Left kidney (tissue), 1 donor: ENCODE measurements at regions not wholly inside any gene's neighbourhood (a gene's known extent, or its start where the extent isn't known, plus 50 kb on each side); places are given as distances from the start of the nearest gene placed in this dataset.

Experiments
- DNase-seq: peaks from one replicate; pipeline ENCODE4 v3.0.0-alpha.2; 2013

DNA sequence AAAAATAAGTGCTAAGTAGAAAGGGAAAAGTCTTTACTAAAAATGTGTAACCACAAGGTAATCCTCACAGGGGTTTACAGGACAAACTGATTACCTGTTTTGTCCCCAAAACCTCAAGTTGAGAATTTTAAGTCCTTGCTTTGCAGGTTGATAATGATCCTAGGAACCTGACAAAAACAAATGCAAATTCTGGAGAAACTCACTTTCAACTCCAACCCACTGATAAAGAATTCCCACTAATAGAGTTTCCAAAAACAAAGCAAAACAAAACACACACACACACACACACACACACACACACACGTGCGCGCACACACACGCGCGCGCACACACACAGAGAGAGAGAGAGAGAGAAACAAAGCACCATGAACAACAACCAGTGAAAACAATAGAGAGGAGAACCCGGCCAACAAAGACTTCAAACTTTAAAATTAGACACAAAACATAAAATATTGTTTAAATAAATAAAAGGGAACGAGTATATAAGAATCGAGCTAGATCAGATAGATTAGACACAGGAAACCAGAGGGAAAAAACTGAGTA is 187.0 kb upstream of the FOXN3 start:
- DNase-seq, result no peak

DNA sequence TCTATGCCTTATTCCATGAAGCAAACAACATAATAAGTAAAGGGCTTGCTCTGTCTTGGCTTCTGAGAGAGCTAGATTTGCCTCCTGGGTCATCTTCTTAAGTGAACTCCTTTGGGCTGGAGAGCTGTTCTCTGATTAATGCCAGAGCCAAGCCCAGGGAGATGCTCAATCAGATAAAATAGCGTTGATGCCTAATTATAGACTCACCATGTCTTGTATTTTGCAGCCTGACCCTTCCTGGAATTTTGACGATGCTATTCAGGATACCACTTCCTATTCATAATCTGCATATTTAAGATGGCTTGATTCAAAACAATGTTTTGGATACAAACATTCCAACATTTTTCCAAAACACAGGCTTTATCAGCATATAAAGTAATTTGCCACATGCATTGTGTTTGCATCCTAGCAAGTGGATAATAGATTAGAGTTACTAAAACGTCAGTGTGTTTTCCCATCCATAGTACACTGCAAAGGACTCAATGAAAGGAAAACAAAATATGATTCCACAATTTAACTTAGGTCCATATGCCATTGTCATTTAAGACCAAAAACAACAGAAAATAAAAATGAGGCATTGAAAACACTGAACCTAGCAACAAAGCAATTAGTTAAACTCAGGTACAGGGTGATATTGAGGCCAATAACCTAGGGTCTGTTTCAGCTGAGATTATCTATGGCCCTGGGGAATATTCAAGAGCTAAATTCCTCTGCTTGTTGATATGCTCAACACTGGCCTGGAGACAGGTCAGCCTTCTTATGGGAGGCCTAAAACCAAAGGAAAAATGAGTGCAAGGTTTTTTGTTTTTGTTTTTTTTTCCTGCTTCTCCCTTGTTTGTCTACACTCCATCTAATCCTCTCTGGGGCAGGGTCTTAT is 184.2 kb upstream of the FOXN3 start:
- no peak for DNase-seq

DNA sequence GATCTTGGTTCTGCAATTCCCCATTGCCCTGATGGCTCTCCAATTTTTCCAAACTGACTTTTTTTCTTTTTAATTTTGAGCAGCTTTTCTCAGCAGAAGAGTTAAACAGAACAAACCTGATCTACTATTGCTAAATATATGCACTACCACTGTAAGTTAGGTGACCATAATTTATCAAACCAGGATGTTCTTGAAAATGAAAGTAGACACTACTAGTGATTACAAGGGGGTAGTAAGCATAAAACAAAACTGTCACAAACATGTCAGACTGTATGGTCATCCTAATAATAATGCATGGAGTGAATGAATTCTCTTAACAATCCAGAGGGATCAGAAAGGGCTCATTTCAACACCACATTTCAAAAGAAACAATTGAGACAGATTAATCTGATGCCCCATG is 183.0 kb upstream of the FOXN3 start:
- DNase-seq, result no peak

DNA sequence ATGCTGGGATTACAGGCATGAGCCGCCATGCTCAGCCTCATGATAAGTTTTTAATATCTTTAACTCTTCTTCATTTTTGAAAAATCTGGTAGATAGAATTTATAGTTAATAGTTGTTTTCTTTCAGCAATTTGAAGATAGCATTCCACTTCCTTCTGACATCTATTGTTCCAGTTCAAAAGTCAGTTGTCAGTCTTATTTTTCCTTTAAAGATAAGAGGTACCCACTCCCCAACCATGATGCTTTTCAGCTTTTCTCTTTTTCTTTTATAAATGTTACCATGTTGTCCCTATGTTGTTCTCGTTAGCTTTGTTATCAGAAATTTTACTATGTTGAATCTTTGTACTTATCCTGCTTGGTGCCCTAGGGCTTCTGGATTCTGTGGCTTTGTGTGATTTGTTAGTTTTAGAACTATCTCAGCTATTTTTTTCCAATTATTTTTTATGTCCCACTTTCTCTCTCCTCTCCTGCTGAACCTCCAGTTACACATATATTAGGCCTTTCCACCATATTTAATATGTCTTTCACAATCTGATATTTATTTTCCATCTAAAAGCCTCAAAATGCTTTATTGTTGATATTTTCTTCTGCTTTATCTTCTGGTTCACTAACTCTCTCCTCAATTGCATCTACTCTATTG is 181.6 kb upstream of the FOXN3 start:
- DNase-seq, result no peak

DNA sequence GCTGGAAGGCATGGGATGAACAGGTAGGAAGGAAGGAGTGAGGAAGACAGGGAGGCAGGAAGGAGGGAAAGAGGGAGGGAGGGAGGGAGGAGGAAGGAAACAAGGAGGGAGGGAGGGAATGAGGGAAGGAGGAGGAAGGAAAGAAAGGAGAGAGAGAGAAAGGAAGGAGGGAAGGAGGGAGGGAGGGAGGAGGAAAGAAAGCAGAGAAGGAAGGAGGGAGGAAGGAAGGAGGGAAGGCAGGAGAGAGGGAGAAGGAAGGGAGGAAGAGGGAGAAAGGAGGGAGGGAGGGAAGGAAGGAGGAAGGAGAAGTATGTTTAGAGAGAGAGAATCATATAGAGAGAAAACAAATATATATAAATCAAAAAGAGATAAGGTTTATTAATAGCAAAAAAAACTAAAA is 175.9 kb upstream of the FOXN3 start:
- DNase-seq, result no peak

DNA sequence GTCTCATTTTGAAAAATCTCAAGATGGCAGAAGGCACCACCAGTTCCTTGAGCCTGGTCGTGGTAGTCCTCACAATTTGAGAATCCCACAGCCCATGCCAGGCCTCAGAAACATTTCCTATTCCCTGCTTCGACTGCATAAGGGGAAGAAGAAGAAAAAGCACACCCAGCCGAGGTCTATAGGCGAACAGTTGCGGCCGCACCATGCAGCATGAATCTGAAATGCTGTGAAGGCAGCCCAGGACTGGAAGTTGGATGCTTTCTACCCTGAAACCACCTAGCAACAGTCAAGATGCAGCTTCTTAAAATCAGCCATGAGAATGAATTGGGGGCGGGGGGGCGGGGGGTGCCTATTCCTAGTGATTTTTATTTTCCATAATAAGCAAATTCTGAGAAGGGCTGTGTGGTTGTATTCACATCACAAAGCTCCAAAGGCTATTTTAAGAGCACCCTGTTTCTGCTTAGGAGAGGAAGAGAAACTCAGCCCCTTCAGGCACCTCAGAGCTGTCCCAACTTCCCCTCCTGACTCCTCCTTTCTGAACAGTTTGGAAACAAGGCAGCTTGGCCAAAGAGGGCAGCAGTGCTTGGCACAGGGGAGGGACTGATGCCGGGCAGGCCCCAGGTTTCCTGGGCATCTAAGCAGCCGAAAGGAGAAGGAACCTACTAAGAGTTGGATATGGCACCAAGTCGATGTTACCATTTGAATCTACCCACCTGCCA is 172.5 kb upstream of the FOXN3 start:
- DNase-seq, result no peak

DNA sequence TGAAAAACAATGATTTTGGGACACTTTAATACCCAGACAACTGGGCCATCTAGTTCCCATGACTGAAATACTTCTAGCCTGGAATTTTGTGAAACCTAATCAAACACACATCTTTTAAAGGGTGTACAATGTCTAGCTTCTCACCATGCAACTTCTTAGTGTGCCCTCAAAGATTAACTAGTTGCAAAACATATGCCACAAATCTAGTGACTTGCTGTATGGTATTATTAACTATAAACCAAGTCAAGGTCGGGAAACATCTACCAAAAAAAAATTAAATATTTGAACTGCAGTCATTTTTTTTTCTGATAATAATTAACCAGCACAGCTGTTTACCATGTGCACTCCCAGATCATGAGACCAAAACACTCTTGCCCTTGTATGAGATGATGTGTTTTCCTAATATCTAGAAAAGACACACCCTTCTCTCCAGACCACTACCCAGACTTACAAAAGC is 171.8 kb upstream of the FOXN3 start:
- DNase-seq, result no peak

DNA sequence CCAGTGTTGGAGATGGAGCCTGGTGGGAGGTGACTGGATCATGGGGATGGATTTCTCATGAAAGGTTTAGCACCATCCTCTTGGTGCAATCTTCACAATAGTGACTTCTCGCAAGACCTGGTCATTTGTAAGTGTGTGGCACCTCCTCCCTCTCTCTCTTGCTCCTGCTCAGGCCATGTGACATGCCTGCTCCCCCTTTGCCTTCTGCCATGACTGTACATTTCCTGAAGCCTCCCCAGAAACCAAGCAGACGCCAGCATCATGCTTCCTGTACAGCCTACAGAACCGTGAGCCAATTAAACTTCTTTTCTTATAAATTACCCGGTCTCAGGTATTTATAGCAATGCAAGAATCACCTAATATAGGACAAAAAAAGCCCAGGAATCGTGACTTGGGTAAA is 171.0 kb upstream of the FOXN3 start:
- DNase-seq, result no peak

DNA sequence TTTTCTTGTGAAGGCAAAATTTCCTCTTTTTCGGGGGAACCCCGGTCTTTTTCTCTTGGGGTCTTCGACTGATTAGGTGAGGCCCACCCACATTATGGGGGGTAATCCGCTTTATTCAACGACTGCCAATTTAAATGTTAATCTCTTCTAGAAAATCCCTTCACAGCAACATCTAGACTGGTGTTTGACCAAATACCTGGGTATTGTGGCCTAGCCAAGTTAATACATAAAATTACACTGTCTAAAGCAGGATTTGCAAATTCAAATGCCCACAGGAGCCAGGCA is 170.0 kb upstream of the FOXN3 start:
- no peak for DNase-seq

DNA sequence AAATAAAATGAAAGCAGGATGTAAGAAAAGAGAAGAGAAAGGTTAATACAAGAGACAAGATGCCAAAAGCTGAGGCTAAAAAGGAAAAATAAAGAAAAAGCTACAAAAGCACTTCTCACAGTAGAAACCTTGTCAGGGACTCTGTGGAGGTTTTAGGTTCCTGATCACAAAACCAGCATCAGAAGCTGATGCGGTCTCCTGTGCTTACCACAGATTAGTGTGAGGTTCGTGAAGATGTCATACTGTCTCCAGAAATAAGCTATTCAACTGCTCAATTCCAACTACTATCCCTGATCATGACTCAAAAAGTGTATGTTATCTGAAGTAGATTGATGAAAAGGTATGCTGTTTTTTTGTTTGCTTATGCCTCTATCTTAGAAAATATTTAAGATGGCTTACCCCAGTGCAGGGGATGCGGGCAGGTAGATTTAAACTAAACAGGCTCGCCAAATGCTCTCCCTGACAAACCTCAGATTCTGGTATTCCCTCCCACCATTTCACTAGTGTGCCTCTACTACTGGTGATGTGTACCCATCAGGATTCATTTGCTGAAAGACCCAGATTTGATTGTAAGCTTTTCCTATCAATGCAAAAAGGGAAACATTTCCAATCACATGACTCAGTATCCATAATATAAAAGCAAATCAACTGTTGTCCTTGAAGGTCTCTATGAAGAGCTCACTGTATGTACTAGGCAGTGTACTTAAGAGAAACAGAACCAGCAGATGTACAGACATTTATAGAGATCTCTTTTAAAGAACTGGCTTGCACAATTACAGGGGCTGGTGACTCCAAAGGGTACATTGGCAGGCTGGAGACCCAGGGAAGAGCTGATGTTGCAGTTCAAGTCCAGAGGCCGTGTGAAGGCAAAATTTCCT is 169.5 kb upstream of the FOXN3 start:
- DNase-seq, result no peak

DNA sequence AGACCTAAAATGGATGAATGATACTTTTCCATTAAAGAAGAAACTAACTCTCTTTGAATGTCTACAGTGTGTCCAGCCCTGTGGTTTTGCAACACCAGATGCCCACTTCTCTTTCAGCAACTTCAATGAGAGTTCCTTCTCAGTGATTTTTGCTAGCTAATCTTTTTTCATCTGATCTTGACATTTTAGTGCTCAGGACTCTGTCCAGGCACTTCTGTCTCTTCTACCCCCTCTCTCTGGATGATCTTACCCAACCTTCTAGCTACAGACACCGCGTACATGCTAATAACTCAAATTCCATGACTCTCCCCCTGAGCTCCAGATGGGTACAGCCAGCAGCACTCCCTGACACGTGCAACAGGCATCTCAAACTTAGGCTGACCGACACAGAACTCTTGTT is 161.1 kb upstream of the FOXN3 start:
- DNase-seq, result no peak

DNA sequence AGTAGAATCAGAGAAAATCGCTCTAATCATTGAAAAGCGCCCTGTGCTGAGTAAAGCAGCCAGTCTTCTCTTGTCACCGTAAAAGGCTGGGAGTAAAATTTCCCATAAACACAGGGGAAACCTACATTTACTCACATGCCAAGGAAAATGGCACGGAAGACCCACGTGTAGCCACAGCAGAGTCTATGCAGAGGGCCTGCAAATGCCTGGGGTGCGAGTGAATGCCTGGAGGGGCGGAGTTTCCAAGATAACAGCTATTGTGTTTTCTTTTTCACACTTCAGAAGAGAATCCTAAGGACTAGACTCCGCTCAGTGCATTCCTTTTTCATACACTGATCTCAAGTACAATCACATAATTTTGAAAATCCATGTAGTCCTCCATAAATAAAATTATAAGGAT is 159.9 kb upstream of the FOXN3 start:
- DNase-seq, result no peak

DNA sequence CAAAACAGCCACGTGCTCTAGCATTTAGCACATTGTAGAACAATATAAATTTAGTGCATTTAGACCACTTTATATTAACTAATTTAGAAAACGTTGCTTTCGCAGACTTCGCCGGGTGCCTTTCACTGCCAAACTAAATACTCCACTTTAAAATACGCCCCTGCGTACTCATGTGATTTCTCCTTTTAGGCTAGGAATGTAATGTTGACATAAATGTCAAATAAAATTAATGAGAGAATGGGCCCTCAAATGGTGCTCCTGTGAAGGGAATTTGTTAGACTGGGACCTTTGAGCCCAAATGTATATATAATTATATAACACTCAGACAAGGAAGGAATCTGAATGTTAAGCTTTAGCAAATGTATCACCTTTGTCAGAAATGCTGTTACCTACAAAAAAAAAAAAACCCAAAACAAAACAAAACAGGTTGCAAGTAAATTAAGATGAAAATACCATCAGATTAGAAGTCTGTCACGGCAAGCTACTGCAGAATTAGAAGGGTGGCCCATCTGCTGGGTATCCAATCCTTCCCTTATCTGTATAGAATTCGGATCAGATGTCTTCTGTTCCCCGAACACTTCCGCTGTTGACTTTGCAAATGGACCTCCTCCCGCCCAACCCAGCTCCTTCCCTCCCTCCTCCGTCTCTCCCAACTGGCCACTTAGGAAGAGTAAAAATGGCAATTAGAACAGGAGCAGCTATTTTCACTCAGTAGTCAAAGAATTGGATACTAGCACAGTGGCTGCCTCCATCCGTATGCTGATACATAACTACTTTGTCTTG is 159.3 kb upstream of the FOXN3 start:
- peak; percentile 58 for DNase-seq

DNA sequence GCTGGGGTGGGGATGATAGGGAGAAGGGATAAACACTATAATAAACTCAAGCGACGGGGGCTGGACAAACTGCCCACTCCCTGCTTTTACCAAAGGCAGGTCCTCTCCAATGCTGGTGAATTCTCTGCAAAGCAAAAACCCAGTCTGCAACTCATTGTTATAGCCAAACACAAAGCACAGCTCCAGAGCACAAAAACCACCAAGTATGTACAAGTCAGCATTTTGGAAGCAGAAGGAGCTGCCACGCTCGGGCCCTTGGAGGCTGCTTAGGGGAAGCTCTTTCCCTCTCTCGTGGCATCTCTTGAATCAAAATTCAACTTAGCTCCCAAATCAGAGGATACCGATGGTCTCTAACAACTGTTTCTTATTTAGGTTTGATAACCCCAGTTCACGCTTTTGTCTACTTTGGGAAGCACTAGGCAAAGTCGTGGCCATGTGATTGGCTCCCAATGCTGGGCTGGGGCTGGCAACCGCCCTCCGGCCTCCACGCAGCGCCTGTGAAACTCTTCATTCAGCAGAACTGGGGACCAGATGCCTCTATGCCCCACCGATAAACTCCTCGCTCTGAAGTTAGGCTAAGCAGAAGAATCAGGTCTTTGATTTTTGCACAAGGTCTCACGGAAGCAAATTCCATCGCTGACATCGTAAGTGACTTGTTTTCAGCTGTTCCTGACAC is 158.5 kb upstream of the FOXN3 start:
- no peak for DNase-seq

DNA sequence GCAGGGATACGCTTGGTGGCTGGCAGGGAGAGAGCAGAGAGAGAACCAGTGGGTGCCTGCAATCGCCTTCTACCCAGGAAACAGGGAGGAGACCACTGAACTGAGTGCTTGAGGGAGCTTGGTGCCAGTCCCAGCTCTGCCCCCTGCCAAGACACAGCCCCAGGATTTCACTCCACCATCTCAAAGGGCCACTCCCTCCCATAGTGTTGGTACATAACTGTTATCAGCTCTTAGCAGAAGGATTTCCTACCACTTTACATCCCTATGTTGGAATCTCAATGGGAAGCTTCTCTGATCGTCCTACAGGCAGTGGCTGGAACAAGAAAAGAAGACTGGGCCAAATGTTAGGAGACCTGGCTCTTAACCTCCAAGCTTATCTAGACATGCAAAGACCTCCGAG is 157.4 kb upstream of the FOXN3 start:
- DNase-seq, result no peak

DNA sequence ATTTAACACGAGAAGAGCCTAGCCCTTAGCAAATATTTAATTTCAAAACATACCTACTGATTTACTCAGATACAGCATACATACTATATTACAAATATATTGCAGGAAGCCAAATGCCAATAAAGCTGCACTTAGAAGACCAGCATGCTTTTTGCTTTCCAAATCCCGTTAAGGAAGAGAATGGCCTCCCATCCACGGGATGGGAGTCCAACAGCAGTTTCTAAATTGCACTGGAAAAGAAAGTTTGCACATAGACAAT is 156.3 kb upstream of the FOXN3 start:
- DNase-seq, result no peak

DNA sequence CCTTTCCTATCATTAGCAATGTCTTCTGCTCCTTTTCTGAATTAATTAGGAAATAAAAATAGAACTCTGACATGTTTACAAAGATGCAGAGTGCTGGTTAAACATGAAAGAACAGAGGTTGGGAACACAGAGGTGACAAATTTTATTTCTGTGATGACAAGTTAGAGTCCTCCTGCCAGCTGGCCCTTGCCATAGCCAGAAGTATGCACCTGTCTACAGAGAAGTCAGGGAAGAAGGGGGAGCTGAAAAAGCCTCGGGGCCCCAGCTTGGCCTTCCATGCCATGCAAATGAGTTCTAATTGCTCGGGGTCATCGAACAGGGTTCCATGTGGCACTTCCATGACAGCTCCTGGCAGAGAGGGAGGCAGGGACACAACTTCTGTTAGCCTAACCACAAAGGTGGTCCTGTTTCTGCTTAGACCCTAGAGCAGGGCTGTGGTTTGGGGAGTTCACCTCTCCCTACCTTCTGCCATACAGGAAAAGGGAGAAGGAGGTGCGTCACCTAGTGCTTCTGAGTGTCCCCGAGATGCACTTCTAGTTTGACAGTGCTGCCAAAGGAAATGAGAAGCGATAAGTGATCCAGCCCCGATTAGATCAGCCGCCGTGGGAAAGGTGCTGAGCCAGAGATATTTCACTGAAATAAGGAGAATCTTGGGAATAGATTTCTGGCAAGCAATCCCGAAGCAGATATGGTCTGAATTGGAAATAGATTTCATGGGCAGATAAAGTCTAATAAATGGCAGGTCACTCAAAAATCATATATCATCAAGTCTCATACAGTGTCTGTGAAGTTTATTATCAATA is 155.8 kb upstream of the FOXN3 start:
- no peak for DNase-seq

DNA sequence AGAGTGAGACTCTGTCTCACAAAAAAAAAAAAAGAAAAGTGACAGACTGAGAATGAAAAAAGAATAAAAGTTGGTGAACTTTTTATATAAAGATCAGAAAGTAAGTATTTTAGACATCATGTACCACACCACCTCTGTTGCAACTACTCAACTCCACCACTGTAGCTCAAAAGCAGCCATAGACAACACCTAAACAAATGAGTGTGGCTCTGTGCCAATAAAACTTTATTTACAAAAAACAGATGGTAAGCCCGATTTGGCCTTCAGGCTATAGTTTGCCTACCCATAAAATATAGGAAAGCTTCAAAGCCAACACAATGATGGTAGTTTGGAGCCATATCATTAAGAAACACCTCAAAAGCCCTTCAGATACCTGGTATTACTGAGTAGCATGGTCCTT is 154.5 kb upstream of the FOXN3 start:
- DNase-seq, result no peak

DNA sequence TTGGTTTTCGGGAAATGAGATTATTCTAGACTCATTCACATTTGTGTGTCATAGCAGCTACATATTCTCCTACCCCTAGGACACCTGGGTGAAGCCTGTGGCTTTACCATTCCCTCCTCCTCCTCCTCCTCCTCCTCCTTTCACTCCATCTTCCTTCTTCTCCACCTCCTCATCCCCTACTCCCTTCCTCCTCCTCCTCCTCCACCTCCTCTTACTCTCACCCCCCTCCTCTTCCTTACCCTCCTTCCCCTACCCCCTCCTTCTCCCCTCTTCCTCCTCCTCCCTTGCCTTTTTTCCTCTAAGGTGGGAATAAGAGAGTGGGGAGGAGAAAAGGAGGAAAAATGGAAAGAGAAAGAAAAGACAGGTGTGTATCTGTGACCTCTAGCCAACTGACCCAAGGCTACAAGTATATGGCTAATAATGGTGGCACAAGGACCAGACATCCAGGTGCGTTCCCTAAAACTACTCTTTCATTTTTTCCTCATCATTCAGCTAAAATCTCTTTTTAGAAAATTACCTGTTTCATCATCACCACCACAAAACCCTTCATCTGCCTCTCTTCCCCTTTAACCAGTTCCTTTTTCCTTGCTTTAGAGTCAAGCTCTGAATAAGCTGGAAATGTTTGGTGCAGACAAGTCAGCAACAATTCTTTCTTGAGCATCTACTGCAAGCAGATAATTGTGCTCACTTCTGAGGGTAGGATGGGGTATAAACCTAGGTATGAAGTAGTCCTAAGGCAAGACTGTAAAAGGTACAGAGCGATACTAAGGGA is 149.8 kb upstream of the FOXN3 start:
- DNase-seq, result no peak
